GM21526 (cell line): ENCODE measurements at regions not wholly inside any gene's neighbourhood (a gene's known extent, or its start where the extent isn't known, plus 50 kb on each side); places are given as distances from the start of the nearest gene placed in this dataset.
"Not testable (repeated sequence)": the region's sequence is repeated elsewhere in the genome, so short reads cannot be mapped to it uniquely, and the experiment has no call there.

Experiments used
- ATAC-seq: cut with Tn5 transposase; IDR thresholded peaks from one replicate; pipeline ENCODE4 v1.9.1; 2021; ENCODE audit warnings: moderate library complexity; ENCODE audit not compliant: unreplicated experiment, low FRiP score

- ATAC-seq: peak; percentile 68
Measured at GRCh38 chr17:30731210-30732132, 93.0 kb downstream of the CRLF3 start.

- not testable (repeated sequence) for ATAC-seq
Measured at GRCh38 chr17:30730837-30731209, 93.7 kb downstream of the CRLF3 start.

- ATAC-seq: not testable (repeated sequence)
Measured at GRCh38 chr17:30730171-30730836, 94.2 kb downstream of the CRLF3 start.

- not testable (repeated sequence) for ATAC-seq
Measured at GRCh38 chr17:30729471-30730170, 94.9 kb downstream of the CRLF3 start.

- not testable (repeated sequence) for ATAC-seq
Measured at GRCh38 chr17:30727517-30727916, 97.0 kb downstream of the CRLF3 start.

- not testable (repeated sequence) for ATAC-seq
Measured at GRCh38 chr17:30726734-30727133, 97.8 kb downstream of the CRLF3 start.

DNA sequence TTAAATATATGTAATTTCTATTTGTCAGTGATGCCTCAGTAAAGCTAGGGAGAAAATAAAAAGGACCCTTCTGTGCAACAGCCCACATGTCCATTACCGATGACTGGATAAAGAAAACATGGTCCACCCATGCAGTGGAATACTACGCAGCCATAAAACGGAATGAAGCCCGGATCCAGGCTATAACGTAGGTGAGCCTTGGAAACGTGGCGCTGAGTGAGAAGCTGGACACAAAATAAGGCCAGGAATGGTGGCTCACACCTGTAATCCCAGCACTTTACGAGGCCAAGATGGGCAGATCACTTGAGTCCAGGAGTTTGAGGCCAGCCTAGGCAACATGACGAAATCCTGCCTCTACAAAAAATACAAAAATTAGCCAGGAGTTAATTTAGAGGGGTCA is 98.2 kb downstream of the CRLF3 start:
- ATAC-seq: not testable (repeated sequence)

DNA sequence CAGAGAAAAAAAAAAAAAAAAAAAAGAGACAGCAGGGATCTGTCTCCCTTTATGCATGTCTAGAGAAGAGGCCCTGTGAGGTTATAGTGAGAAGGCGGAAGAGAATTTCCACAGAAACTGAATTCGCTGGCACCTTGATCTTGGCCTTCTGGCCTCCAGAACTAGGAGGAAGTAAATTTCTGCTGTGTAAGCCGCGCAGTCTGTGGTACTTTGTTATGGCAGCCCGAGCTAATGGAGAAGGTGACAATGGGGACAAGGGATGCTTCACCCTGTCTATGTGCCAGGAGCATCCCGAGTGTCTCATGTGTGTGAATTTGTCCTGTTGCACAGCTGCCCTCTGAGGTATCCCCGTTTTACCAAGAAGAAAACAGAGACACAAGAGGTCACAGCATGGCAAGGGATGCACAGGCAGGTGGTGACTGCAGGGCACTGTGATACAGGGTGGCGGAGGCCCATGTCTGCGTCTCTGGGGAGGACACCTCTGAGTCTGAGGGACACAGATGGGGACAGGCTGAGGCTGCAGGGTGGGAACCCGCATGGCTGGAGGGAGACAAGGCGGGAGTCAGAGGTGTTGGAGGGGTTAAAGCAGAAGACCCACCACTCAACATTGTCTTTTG is 100.3 kb downstream of the CRLF3 start:
- ATAC-seq: not testable (repeated sequence)

GRCh38 chr17:30722114-30722780 is 102.2 kb downstream of the CRLF3 start:
- ATAC-seq: not testable (repeated sequence)

DNA sequence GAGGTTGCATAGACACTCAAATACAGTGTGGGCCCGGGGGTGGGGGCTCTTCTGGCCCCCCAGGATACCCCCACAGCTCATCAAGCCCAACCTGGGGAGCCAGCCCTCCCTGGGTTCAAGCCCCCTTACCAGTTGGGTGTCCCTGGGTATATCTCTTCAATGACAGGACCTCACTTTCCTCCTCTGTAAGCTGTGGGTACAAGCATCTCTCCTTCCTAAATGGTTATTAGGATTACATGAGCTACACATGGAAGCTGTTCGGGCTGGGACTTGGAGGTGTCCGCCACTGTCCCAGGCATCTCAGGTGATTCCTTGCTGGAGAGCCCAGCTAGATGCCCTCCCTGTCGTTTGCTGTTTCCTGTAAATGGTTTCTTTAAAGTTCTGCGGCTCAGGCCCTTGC is 103.5 kb downstream of the CRLF3 start:
- ATAC-seq: not testable (repeated sequence)

- no peak for ATAC-seq
Measured at GRCh38 chr17:30720013-30720471, 104.5 kb downstream of the CRLF3 start.

GRCh38 chr17:30719131-30719973 is 105.1 kb downstream of the CRLF3 start:
- ATAC-seq: not testable (repeated sequence)

DNA sequence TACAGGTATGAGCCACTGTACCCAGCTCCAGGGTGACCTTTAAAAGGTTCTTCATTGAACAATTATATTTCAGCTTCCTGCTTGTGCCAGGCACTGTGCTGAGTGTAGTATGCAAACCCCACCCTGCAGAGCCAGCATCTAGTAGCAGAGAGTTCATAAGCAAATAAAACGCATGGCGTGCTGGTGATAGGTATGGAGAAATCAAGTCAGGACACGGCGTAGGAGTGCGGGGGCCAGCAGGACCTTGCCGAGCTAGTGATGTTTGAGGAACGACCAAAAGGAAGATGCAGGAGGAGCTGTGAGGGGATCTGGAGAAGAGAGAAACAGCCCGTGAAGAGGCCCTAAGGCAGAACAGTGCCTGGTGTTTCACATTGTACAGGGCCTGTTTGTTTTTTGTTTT is 105.8 kb downstream of the CRLF3 start:
- ATAC-seq: not testable (repeated sequence)

DNA sequence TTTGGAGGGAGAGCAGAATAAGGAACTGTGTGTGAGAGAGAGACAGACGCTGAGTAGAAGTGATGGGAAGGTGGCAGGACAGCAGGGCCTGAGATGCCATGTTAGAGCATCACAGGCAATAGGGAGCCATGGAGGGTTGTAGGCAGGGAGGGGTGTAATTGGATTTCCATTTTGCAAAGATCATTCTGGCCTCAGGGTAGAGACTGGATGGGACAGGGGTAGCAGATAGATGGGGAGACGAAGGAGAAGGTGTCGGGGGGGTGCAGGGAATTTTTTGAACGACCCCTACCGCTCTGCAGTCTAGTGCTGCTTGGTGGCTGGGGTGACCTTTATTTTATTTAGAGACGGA is 106.4 kb downstream of the CRLF3 start:
- ATAC-seq: not testable (repeated sequence)

DNA sequence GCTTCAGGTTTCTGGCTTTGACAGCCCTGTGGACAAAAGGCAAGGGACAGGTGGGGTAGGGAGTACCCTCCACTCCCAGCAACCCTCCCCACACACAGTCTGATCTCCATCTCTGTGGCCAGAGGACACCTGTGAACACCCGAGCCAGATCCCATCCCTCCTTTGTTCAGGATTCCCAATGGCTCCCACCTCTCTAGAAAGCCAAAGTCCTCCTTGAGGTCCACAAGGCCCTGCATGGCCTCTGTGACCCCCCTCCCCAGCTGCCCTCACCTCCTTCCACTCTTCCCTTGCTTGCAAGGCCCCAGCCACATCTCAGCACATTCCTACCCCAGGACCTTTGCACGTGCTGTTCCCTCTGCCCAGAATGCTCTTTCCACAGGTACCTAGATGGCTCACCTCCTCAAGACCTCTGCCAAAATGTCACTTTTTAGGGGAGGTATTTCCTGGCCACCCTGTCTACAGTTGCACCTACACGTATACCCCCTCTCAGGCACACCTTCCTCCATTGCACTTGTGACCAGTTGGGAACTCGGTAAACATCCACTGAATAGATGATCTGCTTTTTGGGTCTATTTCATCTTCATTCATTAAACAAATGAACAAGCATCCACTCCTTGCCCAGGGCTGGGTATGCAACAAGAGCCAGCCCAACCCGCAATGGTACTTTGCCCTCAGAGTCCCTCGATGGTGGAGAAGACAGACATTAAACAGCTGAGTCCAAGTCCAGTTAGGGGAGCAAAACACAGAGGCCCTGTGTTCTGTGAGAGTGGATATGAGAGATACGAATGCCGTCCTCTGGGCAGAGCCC is 107.0 kb downstream of the CRLF3 start:
- no peak for ATAC-seq

GRCh38 chr17:30716461-30717290 is 107.8 kb downstream of the CRLF3 start:
- ATAC-seq: no peak

DNA sequence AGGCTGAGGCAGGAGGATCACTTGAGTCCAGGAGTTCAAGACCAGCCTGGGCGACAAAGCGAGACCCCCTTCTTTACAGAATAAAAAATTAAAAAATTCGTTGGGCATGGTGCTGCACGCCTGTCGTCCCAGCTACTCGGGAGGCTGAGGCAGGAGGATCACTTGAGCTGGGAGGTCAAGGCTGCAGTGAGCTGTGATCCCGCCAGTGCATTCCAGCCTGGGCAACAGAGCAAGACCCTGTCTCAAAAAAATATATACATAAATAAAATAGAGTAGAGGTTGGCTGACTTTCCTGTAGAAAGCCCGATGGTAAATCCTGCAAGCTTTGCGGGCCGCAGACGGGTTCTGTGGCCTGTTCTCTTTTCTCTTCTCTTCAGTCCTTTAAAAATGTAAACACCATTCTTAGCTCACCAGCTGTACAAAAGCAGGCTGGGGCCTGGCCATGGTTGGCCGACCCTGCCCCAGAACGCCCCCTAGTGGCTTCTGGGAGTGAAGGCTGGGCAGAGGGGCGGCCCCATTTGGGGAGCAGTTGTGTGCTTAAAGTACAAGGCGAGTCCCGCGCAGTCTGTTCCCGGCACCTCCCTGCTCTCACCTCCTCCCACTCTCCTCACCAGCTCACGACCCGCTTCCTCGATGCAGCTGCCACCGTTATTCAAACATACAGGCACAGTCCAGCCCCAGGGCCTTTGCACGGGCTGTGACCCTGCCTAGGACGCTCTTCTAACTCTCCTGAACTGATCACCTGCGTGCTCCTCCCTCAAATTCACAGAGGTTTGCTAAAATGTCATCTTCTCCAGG is 109.5 kb downstream of the CRLF3 start:
- not testable (repeated sequence) for ATAC-seq
